D721Med (cell line): ENCODE measurements at regions not wholly inside any gene's neighbourhood (a gene's known extent, or its start where the extent isn't known, plus 50 kb on each side); places are given as distances from the start of the nearest gene placed in this dataset.
"Not testable (repeated sequence)": the region's sequence is repeated elsewhere in the genome, so short reads cannot be mapped to it uniquely, and the experiment has no call there.

ENCODE experiments used
- DNase-seq: peaks from one replicate; pipeline ENCODE4 v3.0.0; 2011; ENCODE audit warnings: low spot score; ENCODE audit not compliant: insufficient read length
- FAIRE-seq: peaks from 2 replicates; lab custom pipeline; 2011; peaks lifted over from hg19 to GRCh38; lab: Jason Lieb, UNC
- TF ChIP-seq, protein P1 (sequence below): IDR thresholded peaks from 2 replicates; pipeline ENCODE4 v1.5.1; 2012; ENCODE audit warnings: mild to moderate bottlenecking, control low read depth; ENCODE audit not compliant: insufficient read depth; ENCODE audit errors: missing control alignments

- TF ChIP-seq, protein P1, sequence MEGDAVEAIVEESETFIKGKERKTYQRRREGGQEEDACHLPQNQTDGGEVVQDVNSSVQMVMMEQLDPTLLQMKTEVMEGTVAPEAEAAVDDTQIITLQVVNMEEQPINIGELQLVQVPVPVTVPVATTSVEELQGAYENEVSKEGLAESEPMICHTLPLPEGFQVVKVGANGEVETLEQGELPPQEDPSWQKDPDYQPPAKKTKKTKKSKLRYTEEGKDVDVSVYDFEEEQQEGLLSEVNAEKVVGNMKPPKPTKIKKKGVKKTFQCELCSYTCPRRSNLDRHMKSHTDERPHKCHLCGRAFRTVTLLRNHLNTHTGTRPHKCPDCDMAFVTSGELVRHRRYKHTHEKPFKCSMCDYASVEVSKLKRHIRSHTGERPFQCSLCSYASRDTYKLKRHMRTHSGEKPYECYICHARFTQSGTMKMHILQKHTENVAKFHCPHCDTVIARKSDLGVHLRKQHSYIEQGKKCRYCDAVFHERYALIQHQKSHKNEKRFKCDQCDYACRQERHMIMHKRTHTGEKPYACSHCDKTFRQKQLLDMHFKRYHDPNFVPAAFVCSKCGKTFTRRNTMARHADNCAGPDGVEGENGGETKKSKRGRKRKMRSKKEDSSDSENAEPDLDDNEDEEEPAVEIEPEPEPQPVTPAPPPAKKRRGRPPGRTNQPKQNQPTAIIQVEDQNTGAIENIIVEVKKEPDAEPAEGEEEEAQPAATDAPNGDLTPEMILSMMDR = no peak
- FAIRE-seq = no peak
- no peak for DNase-seq
These were observed 480.5 kb upstream of the CBLB start for GRCh38 chr3:106349191-106349881.

GRCh38 chr3:106355873-106356272 lies 487.1 kb upstream of the CBLB start:
- FAIRE-seq (no peak), DNase-seq (no peak)
- TF ChIP-seq, protein P1 = no peak

GRCh38 chr3:106359692-106360091 lies 490.9 kb upstream of the CBLB start:
- TF ChIP-seq, protein P1 = no peak
- FAIRE-seq (no peak), DNase-seq (no peak)

DNA sequence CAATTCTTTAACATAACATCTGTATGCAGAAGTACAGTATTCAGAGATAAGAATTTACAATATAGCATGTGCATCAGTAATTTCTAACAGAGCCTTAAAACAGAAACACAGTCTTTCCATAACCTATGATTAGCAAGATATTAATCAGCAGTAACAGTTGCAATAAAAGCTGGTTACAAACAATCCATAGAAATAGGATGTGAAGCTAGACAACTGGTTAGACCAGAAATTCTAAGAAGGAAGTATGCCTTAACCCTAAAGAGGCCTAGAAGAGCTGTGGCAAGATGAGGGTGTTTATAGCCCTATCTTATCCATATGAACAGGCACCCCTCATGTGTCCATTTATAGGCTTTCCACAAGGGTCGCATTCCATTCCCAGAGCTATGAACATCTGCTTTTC lies 492.1 kb upstream of the CBLB start:
- DNase-seq, FAIRE-seq: not testable (repeated sequence)

DNA sequence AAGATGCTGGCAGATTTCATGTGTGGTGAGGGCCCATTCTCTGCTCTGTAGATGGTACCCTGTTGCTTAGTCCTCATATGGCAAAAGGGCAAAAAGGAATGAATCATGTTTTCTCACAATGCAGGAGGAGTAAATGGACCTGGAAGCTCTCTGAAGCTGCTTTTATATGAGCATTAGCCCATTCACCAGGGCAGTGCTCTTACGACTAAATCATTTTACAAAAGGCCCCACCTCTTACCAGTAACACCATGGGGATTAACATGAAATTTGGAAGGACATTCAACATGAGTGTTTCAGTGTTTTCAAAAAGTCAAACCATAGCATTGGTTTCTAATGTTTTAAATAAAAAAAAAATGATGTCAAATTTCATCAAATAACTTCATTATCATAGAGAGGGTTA lies 495.7 kb upstream of the CBLB start:
- FAIRE-seq = no peak
- no peak for DNase-seq
- TF ChIP-seq, protein P1 = no peak

- FAIRE-seq (no peak), DNase-seq (no peak)
- TF ChIP-seq, protein P1 = no peak
These were observed 496.4 kb upstream of the CBLB start for GRCh38 chr3:106365061-106365691.

- TF ChIP-seq, protein P1 = no peak
- no peak for DNase-seq
- FAIRE-seq = no peak
These were observed 497.5 kb upstream of the CBLB start for GRCh38 chr3:106366352-106366751.

DNA sequence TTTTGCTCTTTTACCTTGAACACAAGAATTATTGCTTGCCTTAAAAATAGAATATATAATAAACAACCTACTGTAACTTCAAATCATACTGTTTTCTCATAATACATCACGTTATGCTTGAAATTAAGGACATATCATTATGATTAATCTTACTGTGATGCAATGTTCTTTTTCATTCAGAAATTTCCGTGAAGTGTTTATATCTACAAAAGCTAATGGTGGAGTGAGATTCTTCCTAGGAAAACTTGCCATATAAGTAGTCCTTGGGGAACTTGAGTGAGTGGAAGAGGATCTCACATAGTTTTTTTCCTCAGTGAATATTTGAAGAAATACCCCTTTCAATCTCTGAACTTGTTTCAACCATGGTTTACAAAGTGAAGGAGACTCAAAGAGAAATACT lies 498.7 kb upstream of the CBLB start:
- TF ChIP-seq, protein P1 = no peak
- DNase-seq = no peak
- no peak for FAIRE-seq
